H9 (cell line): ENCODE measurements at regions not wholly inside any gene's neighbourhood (a gene's known extent, or its start where the extent isn't known, plus 50 kb on each side); places are given as distances from the start of the nearest gene placed in this dataset.

ENCODE experiments used
- DNase-seq: peaks from one replicate; pipeline ENCODE4 v3.0.0-alpha.2; 2017
- H2AFZ ChIP-seq: one replicate; pipeline ENCODE4 v1.6.1; 2013; ENCODE audit warnings: mild to moderate bottlenecking, low read length, control low read depth, moderate library complexity
- H2AK5ac ChIP-seq: 2 replicates; pipeline ENCODE4 v1.6.1; 2013; ENCODE audit warnings: low read length, control low read depth, mixed read lengths; ENCODE audit not compliant: insufficient read length
- H2BK120ac ChIP-seq: one replicate; pipeline ENCODE4 v1.6.1; 2013; ENCODE audit warnings: low read depth, mild to moderate bottlenecking, low read length, control low read depth, inconsistent platforms; ENCODE audit not compliant: poor library complexity, severe bottlenecking
- H2BK12ac ChIP-seq: 2 replicates; pipeline ENCODE4 v1.6.1; 2013; ENCODE audit warnings: low read length, control low read depth, mixed read lengths, low read depth; ENCODE audit not compliant: insufficient read length
- H2BK15ac ChIP-seq: 2 replicates; pipeline ENCODE4 v1.6.1; 2013; ENCODE audit warnings: low read depth, low read length, control low read depth
- H2BK20ac ChIP-seq: one replicate; pipeline ENCODE4 v1.6.1; 2013; ENCODE audit warnings: low read depth, mild to moderate bottlenecking, low read length, control low read depth, inconsistent platforms; ENCODE audit not compliant: poor library complexity, severe bottlenecking
- H2BK5ac ChIP-seq: 2 replicates; pipeline ENCODE4 v1.6.1; 2013; ENCODE audit warnings: low read length, control low read depth, mixed read lengths; ENCODE audit not compliant: insufficient read length
- H3K14ac ChIP-seq: 2 replicates; pipeline ENCODE4 v1.6.1; 2013; ENCODE audit warnings: low read length, control low read depth; ENCODE audit not compliant: insufficient read depth
- H3K18ac ChIP-seq: 2 replicates; pipeline ENCODE4 v1.6.1; 2013; ENCODE audit warnings: low read depth, mild to moderate bottlenecking, mixed read lengths, low read length, control low read depth; ENCODE audit not compliant: insufficient read length
- H3K23ac ChIP-seq: 2 replicates; pipeline ENCODE4 v1.6.1; 2013; ENCODE audit warnings: low read length, control low read depth, mixed read lengths, low read depth; ENCODE audit not compliant: insufficient read length
- H3K23me2 ChIP-seq: 2 replicates; pipeline ENCODE4 v1.6.1; 2013; ENCODE audit warnings: low read depth, mild to moderate bottlenecking, mixed read lengths, low read length, control low read depth; ENCODE audit not compliant: insufficient read length, poor library complexity, severe bottlenecking
- H3K27ac ChIP-seq: 2 replicates; pipeline ENCODE4 v1.5.1; 2013; ENCODE audit warnings: low read length, control low read depth, mixed read lengths, low read depth; ENCODE audit not compliant: insufficient read length
- H3K27me3 ChIP-seq: 2 replicates; pipeline ENCODE4 v1.6.1; 2013; ENCODE audit warnings: low read length, control low read depth, inconsistent platforms; ENCODE audit not compliant: insufficient read depth
- H3K4ac ChIP-seq: 2 replicates; pipeline ENCODE4 v1.6.1; 2013; ENCODE audit warnings: low read depth, mild to moderate bottlenecking, control low read depth, inconsistent platforms, low read length, moderate library complexity
- H3K4me1 ChIP-seq: 2 replicates; pipeline ENCODE4 v1.6.1; 2013; ENCODE audit warnings: low read length, control low read depth, inconsistent platforms; ENCODE audit not compliant: insufficient read depth
- H3K4me2 ChIP-seq: 2 replicates; pipeline ENCODE4 v1.6.1; 2013; ENCODE audit warnings: low read length, control low read depth, mixed read lengths; ENCODE audit not compliant: insufficient read length, insufficient read depth
- H3K56ac ChIP-seq: 2 replicates; pipeline ENCODE4 v1.6.1; 2013; ENCODE audit warnings: low read depth, mild to moderate bottlenecking, mixed read lengths, low read length, control low read depth; ENCODE audit not compliant: insufficient read length
- H3K79me1 ChIP-seq: 2 replicates; pipeline ENCODE4 v1.6.1; 2013; ENCODE audit warnings: low read depth, mild to moderate bottlenecking, moderate library complexity, low read length, control low read depth, inconsistent platforms; ENCODE audit not compliant: insufficient read depth, poor library complexity, severe bottlenecking
- H3K79me2 ChIP-seq: 2 replicates; pipeline ENCODE4 v1.6.1; 2013; ENCODE audit warnings: low read length, control low read depth, inconsistent platforms; ENCODE audit not compliant: insufficient read depth
- H3K9ac ChIP-seq: 2 replicates; pipeline ENCODE4 v1.6.1; 2013; ENCODE audit warnings: low read length, control low read depth, mixed read lengths; ENCODE audit not compliant: insufficient read length; ENCODE audit errors: extremely low read depth
- H3K9me3 ChIP-seq: one replicate; pipeline ENCODE4 v1.6.1; 2013; ENCODE audit warnings: low read depth, low read length, inconsistent platforms; ENCODE audit not compliant: control insufficient read depth
- H3T11ph ChIP-seq: one replicate; pipeline ENCODE4 v1.6.1; 2013; ENCODE audit warnings: mild to moderate bottlenecking, low read length, control low read depth, inconsistent platforms
- H4K20me1 ChIP-seq: one replicate; pipeline ENCODE4 v1.6.1; 2013; ENCODE audit not compliant: control insufficient read depth, insufficient read length, insufficient read depth
- H4K5ac ChIP-seq: 2 replicates; pipeline ENCODE4 v1.6.1; 2013; ENCODE audit warnings: low read depth, mild to moderate bottlenecking, mixed read lengths, low read length, control low read depth; ENCODE audit not compliant: insufficient read length
- H4K8ac ChIP-seq: replicated peaks from 2 replicates; pipeline ENCODE4 v1.6.1; 2013; ENCODE audit warnings: low read length, control low read depth, mixed read lengths, low read depth; ENCODE audit not compliant: insufficient read length
- H4K91ac ChIP-seq: 2 replicates; pipeline ENCODE4 v1.6.1; 2013; ENCODE audit warnings: low read depth, mild to moderate bottlenecking, moderate library complexity, mixed read lengths, low read length, control low read depth; ENCODE audit not compliant: insufficient read length
- H3K27ac Mint-ChIP-seq, 3 experiments: 2 replicates in 2 of 3; 3 replicates in 1 of 3; pipeline ENCODE4 v1.8.0; 2020 to 2021; ENCODE audit warnings: mixed read lengths in 3 of 3, mild to moderate bottlenecking in 1 of 3, moderate library complexity in 1 of 3
- H3K27me3 Mint-ChIP-seq: 2 replicates; pipeline ENCODE4 v1.8.0; 2021; ENCODE audit warnings: low read depth, mild to moderate bottlenecking, moderate library complexity, mixed read lengths
- H3K36me3 Mint-ChIP-seq, 3 experiments: 2 replicates in 2 of 3; 3 replicates in 1 of 3; pipeline ENCODE4 v1.8.0; 2020 to 2021; ENCODE audit warnings: low read depth in 3 of 3, mixed read lengths in 3 of 3; ENCODE audit not compliant: insufficient read depth in 1 of 3
- H3K4me1 Mint-ChIP-seq, 2 experiments: 2 replicates each; pipeline ENCODE4 v1.8.0; 2020; ENCODE audit warnings: mixed read lengths in 2 of 2
- H3K4me3 Mint-ChIP-seq, 2 experiments: 2 replicates in 1 of 2; 3 replicates in 1 of 2; pipeline ENCODE4 v1.8.0; 2020 to 2021; ENCODE audit warnings: mild to moderate bottlenecking in 2 of 2, mixed read lengths in 2 of 2, moderate library complexity in 1 of 2
- H3K9me3 Mint-ChIP-seq, 2 experiments: 2 replicates in 1 of 2; 3 replicates in 1 of 2; pipeline ENCODE4 v1.8.0; 2020; ENCODE audit warnings: mild to moderate bottlenecking in 2 of 2, mixed read lengths in 2 of 2, moderate library complexity in 1 of 2
- CTCF ChIP-seq: fragments of 200-600 bp; sonication (generic); conservative IDR thresholded peaks from 3 replicates; pipeline ENCODE4 v1.8.0; 2021; ENCODE audit warnings: antibody characterized with exemption, mild to moderate bottlenecking

GRCh38 chr3:94671078-94671477, 608.2 kb downstream of the NSUN3 start:
- no peak for DNase-seq
- no peak overlapping the region for H2BK5ac ChIP-seq
- Mint-ChIP-seq H3K9me3 (no peaks in the 10 kb centered on the region), H3K4me3 (no peak overlapping the region), H3K27me3 (no peaks in the 10 kb centered on the region), H3K36me3 (no peaks in the 10 kb centered on the region), H3K27ac (no peak overlapping the region), H3K4me1 (peaks cover 3 to 6% of the 10 kb centered on the region in 2 experiments; a peak in 2 of 4 replicates)
- no peak overlapping the region for H3K4ac ChIP-seq
- H2BK12ac ChIP-seq: no peak overlapping the region
- no peak overlapping the region for H4K91ac ChIP-seq
- H3K9ac ChIP-seq: no peak overlapping the region
- no peak overlapping the region for H3K23ac ChIP-seq
- H3K79me2 ChIP-seq: no peaks in the 10 kb centered on the region
- no peak overlapping the region for H3K18ac ChIP-seq
- no peak overlapping the region for H3K14ac ChIP-seq
- TF ChIP-seq CTCF: no peak
- no peaks in the 10 kb centered on the region for H3K23me2 ChIP-seq
- no peak overlapping the region for H3T11ph ChIP-seq
- no peak overlapping the region for H3K56ac ChIP-seq
- H2BK15ac ChIP-seq: no peak overlapping the region
- no peaks in the 10 kb centered on the region for H3K79me1 ChIP-seq
- no peak overlapping the region for H2AK5ac ChIP-seq
- no peaks in the 10 kb centered on the region for H3K27me3 ChIP-seq
- no peak overlapping the region for H2BK120ac ChIP-seq
- no peak overlapping the region for H2AFZ ChIP-seq
- no peaks in the 10 kb centered on the region for H4K20me1 ChIP-seq
- H4K5ac ChIP-seq: no peak overlapping the region
- H3K27ac ChIP-seq: no peak overlapping the region
- H3K4me1 ChIP-seq: no peaks in the 10 kb centered on the region
- H3K4me2 ChIP-seq: no peak overlapping the region
- no peak overlapping the region for H2BK20ac ChIP-seq
- H4K8ac ChIP-seq: no peak overlapping the region
- no peaks in the 10 kb centered on the region for H3K9me3 ChIP-seq
